NCI-H2171 treated with DMSO at 0.1 percent for 48 hours (cell line): ENCODE measurements at regions not wholly inside any gene's neighbourhood (a gene's known extent, or its start where the extent isn't known, plus 50 kb on each side); places are given as distances from the start of the nearest gene placed in this dataset.
"Not testable (repeated sequence)": the region's sequence is repeated elsewhere in the genome, so short reads cannot be mapped to it uniquely, and the experiment has no call there.

ENCODE experiments used
- DNase-seq: peaks from one replicate; lab custom pipeline; 2025; lab: John Stamatoyannopoulos, UW

- DNase-seq: no peak
Measured at GRCh38 chr19:20482721-20483120, 82.9 kb downstream of the ZNF737 start.

- no peak for DNase-seq
Measured at GRCh38 chr19:20481736-20482135, 83.8 kb downstream of the ZNF737 start.

- no peak for DNase-seq
Measured at GRCh38 chr19:20479483-20479882, 86.1 kb downstream of the ZNF737 start.

GRCh38 chr19:20478936-20479335 lies 86.6 kb downstream of the ZNF737 start:
- DNase-seq: no peak

- DNase-seq: no peak
Measured at GRCh38 chr19:20472854-20473253, 92.7 kb downstream of the ZNF737 start.

GRCh38 chr19:20471431-20471830 lies 94.2 kb downstream of the ZNF737 start:
- no peak for DNase-seq

GRCh38 chr19:20470345-20471135 lies 95.0 kb downstream of the ZNF737 start:
- no peak for DNase-seq

GRCh38 chr19:20466638-20466990 lies 99.0 kb downstream of the ZNF737 start:
- not testable (repeated sequence) for DNase-seq

- not testable (repeated sequence) for DNase-seq
Measured at GRCh38 chr19:20465922-20466637, 99.5 kb downstream of the ZNF737 start.

GRCh38 chr19:20453425-20453935 lies 112.1 kb downstream of the ZNF737 start:
- DNase-seq: no peak

GRCh38 chr19:20444202-20444885 lies 121.2 kb downstream of the ZNF737 start:
- no peak for DNase-seq

- DNase-seq: not testable (repeated sequence)
Measured at GRCh38 chr19:20432266-20432842, 133.2 kb downstream of the ZNF737 start.

- no peak for DNase-seq
Measured at GRCh38 chr19:20431826-20432225, 133.8 kb downstream of the ZNF737 start.

GRCh38 chr19:20423381-20424197 lies 142.0 kb downstream of the ZNF737 start:
- DNase-seq: no peak

GRCh38 chr19:20422216-20423205 lies 143.1 kb downstream of the ZNF737 start:
- no peak for DNase-seq

- no peak for DNase-seq
Measured at GRCh38 chr19:20416661-20417060, 148.9 kb downstream of the ZNF737 start.

GRCh38 chr19:20414120-20414519 lies 151.5 kb downstream of the ZNF737 start:
- no peak for DNase-seq

GRCh38 chr19:20413705-20414104 lies 151.9 kb downstream of the ZNF737 start:
- no peak for DNase-seq

GRCh38 chr19:20412846-20413245 lies 152.7 kb downstream of the ZNF737 start:
- DNase-seq: no peak

- no peak for DNase-seq
Measured at GRCh38 chr19:20397292-20397691, 168.3 kb downstream of the ZNF737 start.
